Panc1 (cell line): ENCODE measurements at regions not wholly inside any gene's neighbourhood (a gene's known extent, or its start where the extent isn't known, plus 50 kb on each side); places are given as distances from the start of the nearest gene placed in this dataset.

Experiments used
- POLR2AphosphoS5 ChIP-seq: IDR thresholded peaks from 2 replicates; pipeline ENCODE4 v1.6.1; 2012; ENCODE audit warnings: mild to moderate bottlenecking, low read depth, low read length, moderate library complexity
- REST ChIP-seq, 2 experiments: IDR thresholded peaks; 2 replicates each; pipeline ENCODE4 v1.6.1; 2011 to 2012; ENCODE audit warnings: low read depth in 2 of 2, control low read depth in 1 of 2, low read length in 1 of 2, mild to moderate bottlenecking in 1 of 2, moderate library complexity in 1 of 2; ENCODE audit not compliant: insufficient read depth in 1 of 2
- TCF7L2 ChIP-seq: IDR thresholded peaks from 2 replicates; pipeline ENCODE4 v1.6.1; 2011; ENCODE audit warnings: mild to moderate bottlenecking, low read depth, low read length, inconsistent platforms
- TF ChIP-seq, protein P1 (sequence below): fragments of 450-650 bp; IDR thresholded peaks from 2 replicates; pipeline ENCODE4 v1.5.1; 2017; ENCODE audit warnings: mild to moderate bottlenecking

- TF ChIP-seq, protein P1, sequence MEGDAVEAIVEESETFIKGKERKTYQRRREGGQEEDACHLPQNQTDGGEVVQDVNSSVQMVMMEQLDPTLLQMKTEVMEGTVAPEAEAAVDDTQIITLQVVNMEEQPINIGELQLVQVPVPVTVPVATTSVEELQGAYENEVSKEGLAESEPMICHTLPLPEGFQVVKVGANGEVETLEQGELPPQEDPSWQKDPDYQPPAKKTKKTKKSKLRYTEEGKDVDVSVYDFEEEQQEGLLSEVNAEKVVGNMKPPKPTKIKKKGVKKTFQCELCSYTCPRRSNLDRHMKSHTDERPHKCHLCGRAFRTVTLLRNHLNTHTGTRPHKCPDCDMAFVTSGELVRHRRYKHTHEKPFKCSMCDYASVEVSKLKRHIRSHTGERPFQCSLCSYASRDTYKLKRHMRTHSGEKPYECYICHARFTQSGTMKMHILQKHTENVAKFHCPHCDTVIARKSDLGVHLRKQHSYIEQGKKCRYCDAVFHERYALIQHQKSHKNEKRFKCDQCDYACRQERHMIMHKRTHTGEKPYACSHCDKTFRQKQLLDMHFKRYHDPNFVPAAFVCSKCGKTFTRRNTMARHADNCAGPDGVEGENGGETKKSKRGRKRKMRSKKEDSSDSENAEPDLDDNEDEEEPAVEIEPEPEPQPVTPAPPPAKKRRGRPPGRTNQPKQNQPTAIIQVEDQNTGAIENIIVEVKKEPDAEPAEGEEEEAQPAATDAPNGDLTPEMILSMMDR, result no peak
- TF ChIP-seq POLR2AphosphoS5, result no peak
- no peak for TF ChIP-seq REST (IDR thresholded peaks at IDR 0.05; ENCODE audit: insufficient read depth in 1 of 2, low read depth in 2 of 2, low read length in 1 of 2)
- no peak for TF ChIP-seq TCF7L2
Observed at GRCh38 chr4:13955551-13955950, 328.0 kb upstream of the BOD1L1 start.
